ENCODE measurements at regions not wholly inside any gene's neighbourhood (a gene's known extent, or its start where the extent isn't known, plus 50 kb on each side); places are given as distances from the start of the nearest gene placed in this dataset.

DNA sequence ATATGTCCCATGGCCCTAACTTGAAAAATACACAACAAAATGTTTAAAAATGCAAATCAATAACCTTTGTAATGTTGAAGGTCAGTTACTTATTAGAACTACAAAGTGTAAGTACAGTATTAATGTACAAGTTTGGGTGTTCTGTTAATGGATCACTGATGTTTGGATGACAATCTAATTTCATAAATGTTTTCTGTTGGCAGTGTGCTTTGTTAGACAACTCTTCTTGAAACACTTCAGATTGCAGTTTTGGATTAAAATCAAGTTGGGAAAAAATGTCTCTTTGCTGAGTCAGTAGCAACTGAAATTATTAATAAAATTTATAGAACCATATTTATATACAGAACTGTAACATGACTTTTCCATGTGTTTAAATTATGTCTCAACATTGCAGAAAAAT, 1063.5 kb upstream of the PCDH9 start:
- intact Hi-C loops (cut with micrococcal nuclease), result no loop called here
- Histone ChIP-seq H3K9me3 (replicated peaks) (no peaks in the 10 kb centered on the region), H3K4me1 (no peaks in the 10 kb centered on the region), H3K27ac (replicated peaks) (no peak overlapping the region), H3K27me3 (ENCODE audit: low read depth) (no peaks in the 10 kb centered on the region), H3K36me3 (no peaks in the 10 kb centered on the region), H3K4me3 (no peak overlapping the region)
- TF ChIP-seq, protein P1, sequence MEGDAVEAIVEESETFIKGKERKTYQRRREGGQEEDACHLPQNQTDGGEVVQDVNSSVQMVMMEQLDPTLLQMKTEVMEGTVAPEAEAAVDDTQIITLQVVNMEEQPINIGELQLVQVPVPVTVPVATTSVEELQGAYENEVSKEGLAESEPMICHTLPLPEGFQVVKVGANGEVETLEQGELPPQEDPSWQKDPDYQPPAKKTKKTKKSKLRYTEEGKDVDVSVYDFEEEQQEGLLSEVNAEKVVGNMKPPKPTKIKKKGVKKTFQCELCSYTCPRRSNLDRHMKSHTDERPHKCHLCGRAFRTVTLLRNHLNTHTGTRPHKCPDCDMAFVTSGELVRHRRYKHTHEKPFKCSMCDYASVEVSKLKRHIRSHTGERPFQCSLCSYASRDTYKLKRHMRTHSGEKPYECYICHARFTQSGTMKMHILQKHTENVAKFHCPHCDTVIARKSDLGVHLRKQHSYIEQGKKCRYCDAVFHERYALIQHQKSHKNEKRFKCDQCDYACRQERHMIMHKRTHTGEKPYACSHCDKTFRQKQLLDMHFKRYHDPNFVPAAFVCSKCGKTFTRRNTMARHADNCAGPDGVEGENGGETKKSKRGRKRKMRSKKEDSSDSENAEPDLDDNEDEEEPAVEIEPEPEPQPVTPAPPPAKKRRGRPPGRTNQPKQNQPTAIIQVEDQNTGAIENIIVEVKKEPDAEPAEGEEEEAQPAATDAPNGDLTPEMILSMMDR (IDR thresholded peaks at IDR 0.05; ENCODE audit: borderline replicate concordance), result no peak
- no peak for DNase-seq

- no peaks in the 10 kb centered on the region for H3K27me3 ChIP-seq (ENCODE audit: low read depth)
- no peak overlapping the region for H3K4me3 ChIP-seq
- H3K27ac ChIP-seq (replicated peaks), result no peak overlapping the region
- H3K36me3 ChIP-seq, result no peaks in the 10 kb centered on the region
- TF ChIP-seq, protein P1 (IDR thresholded peaks at IDR 0.05; ENCODE audit: borderline replicate concordance), result no peak
- no peaks in the 10 kb centered on the region for H3K9me3 ChIP-seq (replicated peaks)
- DNase-seq, result no peak
- intact Hi-C loops (cut with micrococcal nuclease), result no loop called here
- no peaks in the 10 kb centered on the region for H3K4me1 ChIP-seq
These were observed 1062.5 kb upstream of the PCDH9 start for GRCh38 chr13:68292601-68293000.

DNA sequence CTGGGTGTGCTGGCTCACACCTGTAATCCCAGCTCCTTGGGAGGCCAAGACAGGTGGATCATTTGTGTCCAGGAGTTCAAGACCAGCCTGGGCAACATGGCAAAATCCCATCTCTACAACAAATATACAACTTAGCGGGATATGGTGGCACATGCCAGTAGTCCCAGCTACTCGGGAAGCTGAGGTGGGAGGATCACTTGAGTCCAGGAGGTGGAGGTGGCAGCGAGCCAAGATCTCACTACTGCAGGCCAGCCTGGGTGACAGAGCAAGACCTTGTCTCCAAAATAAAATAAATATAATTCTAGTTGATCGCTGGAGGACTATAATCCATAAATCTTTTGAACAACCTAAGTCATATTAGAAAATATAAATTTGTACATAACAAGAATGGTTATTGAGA, 1061.5 kb upstream of the PCDH9 start:
- intact Hi-C loops (cut with micrococcal nuclease), result no loop called here
- no peaks in the 10 kb centered on the region for H3K27me3 ChIP-seq (ENCODE audit: low read depth)
- H3K27ac ChIP-seq (replicated peaks), result no peak overlapping the region
- no peaks in the 10 kb centered on the region for H3K4me1 ChIP-seq
- no peak overlapping the region for H3K4me3 ChIP-seq
- no peak for DNase-seq
- TF ChIP-seq, protein P1 (IDR thresholded peaks at IDR 0.05; ENCODE audit: borderline replicate concordance), result no peak
- no peaks in the 10 kb centered on the region for H3K36me3 ChIP-seq
- no peaks in the 10 kb centered on the region for H3K9me3 ChIP-seq (replicated peaks)

GRCh38 chr13:68275758-68276157, 1045.6 kb upstream of the PCDH9 start:
- Histone ChIP-seq H3K9me3 (replicated peaks) (peaks cover 19% of the 10 kb centered on the region), H3K27ac (replicated peaks) (no peak overlapping the region), H3K4me1 (no peaks in the 10 kb centered on the region), H3K36me3 (no peaks in the 10 kb centered on the region), H3K27me3 (ENCODE audit: low read depth) (no peaks in the 10 kb centered on the region), H3K4me3 (no peak overlapping the region)
- TF ChIP-seq, protein P1 (IDR thresholded peaks at IDR 0.05; ENCODE audit: borderline replicate concordance), result no peak
- intact Hi-C loops (cut with micrococcal nuclease), result no loop called here
- no peak for DNase-seq

GRCh38 chr13:68272652-68273051, 1042.5 kb upstream of the PCDH9 start:
- TF ChIP-seq, protein P1 (IDR thresholded peaks at IDR 0.05; ENCODE audit: borderline replicate concordance), result no peak
- H3K27me3 ChIP-seq (ENCODE audit: low read depth), result no peaks in the 10 kb centered on the region
- DNase-seq, result no peak

GRCh38 chr13:68264692-68265091, 1034.6 kb upstream of the PCDH9 start:
- TF ChIP-seq, protein P1 (IDR thresholded peaks at IDR 0.05; ENCODE audit: borderline replicate concordance), result no peak
- DNase-seq, result no peak
- no peaks in the 10 kb centered on the region for H3K36me3 ChIP-seq
- intact Hi-C loops (cut with micrococcal nuclease), result no loop called here
- H3K27me3 ChIP-seq (ENCODE audit: low read depth), result no peaks in the 10 kb centered on the region
- no peak overlapping the region for H3K27ac ChIP-seq (replicated peaks)
- no peaks in the 10 kb centered on the region for H3K4me1 ChIP-seq
- no peak overlapping the region for H3K4me3 ChIP-seq
- no peaks in the 10 kb centered on the region for H3K9me3 ChIP-seq (replicated peaks)

More at GRCh38 chr13:68272652-68273051, 1042.5 kb upstream of the PCDH9 start:
- intact Hi-C loops (cut with micrococcal nuclease), result no loop called here
- Histone ChIP-seq H3K27ac (replicated peaks) (no peak overlapping the region), H3K4me3 (no peak overlapping the region), H3K9me3 (replicated peaks) (peaks cover 19% of the 10 kb centered on the region), H3K4me1 (no peaks in the 10 kb centered on the region), H3K36me3 (no peaks in the 10 kb centered on the region)
